GM21360 (cell line): ENCODE measurements at regions not wholly inside any gene's neighbourhood (a gene's known extent, or its start where the extent isn't known, plus 50 kb on each side); places are given as distances from the start of the nearest gene placed in this dataset.
"Not testable (repeated sequence)": the region's sequence is repeated elsewhere in the genome, so short reads cannot be mapped to it uniquely, and the experiment has no call there.

Experiments used
- ATAC-seq: cut with Tn5 transposase; IDR thresholded peaks from one replicate; pipeline ENCODE4 v1.9.1; 2021; ENCODE audit warnings: mild to moderate bottlenecking, moderate library complexity; ENCODE audit not compliant: unreplicated experiment

DNA sequence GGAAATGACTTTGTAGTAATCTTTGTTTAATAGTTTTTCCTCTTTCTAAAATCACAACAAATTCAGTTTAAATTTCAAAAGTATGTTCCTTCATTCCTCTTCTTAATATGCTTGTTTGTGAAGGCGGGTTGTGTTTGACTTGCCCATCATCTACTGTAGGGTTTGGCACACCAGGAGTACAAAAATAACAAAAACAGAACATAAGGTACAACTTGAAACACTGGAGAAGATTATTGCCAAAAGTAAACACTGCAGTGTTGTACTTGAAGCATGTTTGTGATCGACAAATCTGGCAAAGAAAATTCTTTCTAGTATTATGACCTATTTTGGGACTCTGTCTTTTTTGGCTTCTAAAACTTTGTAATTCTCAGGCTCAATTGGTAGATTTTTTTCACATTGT, 518.6 kb downstream of the SLITRK5 start:
- no peak for ATAC-seq

DNA sequence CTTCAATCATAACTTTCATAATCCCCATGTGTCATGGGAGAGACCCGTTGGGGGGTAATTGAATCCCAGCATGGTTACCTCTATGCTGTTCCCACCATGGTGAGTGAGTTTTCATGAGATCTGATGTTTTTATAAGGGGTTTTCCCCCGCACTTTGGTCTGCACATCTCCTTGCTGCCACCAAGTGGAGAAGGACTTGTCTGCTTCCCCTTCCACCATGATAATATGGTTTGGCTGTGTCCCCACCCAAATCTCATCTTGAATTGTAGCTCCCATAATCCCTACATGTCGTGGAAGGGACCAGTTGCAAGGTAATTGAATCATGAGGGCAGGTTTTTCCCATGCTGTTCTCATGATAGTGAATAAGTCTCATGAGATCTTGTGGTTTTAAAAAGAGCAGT, 524.9 kb downstream of the SLITRK5 start:
- no peak for ATAC-seq

DNA sequence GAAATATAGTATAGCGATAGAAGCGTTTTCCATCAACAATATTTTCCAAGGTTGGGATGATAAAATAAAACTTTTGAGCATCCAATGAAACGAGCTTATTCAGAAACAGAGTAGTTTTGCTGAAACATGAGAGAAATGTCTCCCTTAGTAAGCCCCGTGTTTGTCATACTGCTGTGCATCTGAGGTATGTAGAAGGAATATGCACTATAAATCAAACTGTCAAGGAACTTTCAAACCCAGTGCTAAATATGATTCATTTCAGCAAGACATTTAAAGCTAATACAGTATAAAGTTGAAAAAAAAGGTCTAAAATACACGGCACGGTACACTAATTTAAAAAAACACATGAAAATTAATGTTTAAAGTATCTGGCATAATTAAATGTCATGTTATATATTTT, 546.2 kb downstream of the SLITRK5 start:
- no peak for ATAC-seq

DNA sequence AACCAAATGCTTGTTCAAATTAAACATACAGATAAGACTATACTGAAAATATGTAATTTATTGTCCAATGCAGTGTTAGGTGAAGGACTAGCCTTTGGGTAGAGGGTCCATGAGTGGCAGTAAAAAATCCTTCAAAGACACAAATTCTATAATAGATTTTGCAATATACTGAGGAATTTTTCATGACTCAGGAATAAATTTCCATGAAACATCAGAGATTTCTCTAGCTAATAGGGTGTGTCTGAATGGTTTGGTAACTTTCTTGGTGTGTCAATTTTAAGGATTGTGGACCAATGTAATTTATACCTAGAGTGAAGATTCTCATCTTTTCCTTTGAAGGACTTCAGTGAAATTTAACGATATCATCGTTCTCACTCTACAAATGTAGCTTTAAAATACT, 546.7 kb downstream of the SLITRK5 start:
- ATAC-seq: no peak

DNA sequence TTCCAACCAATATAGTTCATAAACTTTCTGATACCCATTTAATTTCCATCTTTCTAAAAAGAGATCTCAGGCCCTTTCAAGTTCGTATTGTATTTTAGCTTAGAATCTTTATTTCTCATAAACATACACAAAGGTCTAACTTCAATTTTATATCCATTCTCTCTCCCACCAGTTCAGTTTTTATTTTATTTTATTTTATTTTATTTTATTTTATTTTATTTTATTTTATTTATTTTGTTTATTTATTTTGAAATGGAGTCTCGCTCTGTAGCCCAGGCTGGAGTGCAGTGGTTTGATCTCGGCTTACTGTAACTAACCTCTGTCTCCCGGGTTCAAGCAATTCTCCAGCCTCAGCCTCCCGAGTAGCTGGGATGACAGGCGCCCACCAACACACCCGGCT, 552.8 kb downstream of the SLITRK5 start:
- ATAC-seq: no peak

DNA sequence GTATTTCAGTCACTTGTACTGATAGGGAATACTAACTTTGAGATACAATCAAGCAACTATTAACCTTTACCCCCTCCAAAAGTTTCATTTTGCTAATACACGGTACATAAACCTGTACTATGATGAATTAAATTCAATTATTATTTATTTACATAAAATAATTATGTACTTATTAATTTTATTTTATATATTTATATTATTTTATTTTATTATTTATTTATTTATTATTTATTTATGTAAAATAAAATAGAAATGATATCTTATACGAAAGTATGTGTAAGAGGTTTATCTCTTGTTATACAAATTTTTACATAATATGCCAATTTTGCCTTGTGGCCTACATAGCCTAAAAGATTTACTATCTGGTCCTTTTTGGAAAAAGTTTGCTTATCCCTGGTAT, 564.3 kb downstream of the SLITRK5 start:
- ATAC-seq: no peak

DNA sequence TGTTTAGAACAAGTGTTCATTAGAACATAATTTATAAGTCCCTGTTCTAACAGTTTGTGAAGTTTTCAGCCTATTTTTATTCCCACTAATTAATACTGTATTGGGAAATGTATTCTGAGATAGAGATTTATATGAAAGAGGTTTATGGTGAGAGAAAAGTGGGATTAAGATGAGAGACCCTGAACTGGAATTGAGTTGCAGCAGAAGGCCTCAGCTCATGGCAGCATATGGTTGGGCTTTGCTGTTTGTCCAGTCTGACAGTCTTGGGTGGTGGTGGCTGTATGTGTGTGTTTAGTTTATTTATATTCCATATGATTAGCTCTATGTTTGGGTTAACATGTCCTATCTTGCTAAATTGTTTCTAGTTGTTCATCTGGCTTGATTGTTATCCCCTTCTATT, 575.1 kb downstream of the SLITRK5 start:
- ATAC-seq: no peak

DNA sequence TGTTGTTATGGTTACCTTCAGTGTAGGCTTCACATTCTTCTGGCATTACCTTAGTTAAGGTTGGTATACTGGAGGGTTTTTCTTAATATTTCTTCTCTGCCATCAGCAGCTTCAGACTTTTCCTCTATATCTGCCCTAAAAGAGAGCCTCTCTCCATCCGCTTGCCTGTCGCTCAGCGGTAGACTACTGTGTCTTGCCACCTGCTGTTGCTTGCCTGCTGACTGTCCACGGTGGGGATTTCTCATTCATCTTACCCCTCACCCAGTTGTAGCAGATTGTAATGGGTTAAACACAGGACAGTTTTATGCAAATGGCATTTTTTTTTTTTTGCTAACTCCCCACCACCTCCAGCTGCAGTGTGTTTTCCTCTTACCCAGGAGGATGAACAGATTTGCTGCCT, 577.2 kb downstream of the SLITRK5 start:
- no peak for ATAC-seq

DNA sequence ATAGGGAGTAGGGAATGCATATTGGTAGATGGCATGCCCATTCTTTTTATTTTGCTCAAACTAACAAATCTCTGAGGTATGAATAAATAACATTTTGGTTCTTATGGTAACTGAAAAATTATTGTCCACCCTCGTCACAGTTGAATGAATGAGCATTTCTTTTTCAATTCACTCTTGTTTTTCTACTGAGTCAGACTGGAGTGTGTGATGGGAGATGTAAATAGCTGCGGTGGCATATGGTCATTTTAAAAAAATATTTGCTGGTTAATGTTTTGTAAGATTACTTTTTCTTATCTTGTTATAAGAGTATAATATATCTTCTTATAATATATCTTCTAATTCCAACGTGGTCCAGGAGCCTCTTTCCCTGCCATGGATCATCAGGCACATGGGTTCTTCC, 586.5 kb downstream of the SLITRK5 start:
- no peak for ATAC-seq

DNA sequence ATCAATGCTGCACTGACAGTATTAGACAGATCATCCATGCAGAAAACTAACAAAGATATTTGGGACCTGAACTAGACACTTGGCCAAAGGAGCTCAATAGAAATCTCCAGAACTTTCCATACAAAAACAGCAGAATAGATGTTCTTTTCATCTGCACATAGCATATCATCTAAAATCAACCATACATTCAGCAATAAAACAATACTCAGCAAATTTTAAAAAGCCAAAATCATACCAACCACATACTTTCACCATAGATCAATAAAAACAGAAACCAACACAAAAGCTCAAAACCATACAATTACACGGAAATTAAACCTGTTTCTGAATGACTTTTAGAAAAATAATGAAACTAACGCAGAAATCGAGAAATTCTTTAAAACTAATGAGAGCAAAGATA, 592.6 kb downstream of the SLITRK5 start:
- ATAC-seq: no peak

DNA sequence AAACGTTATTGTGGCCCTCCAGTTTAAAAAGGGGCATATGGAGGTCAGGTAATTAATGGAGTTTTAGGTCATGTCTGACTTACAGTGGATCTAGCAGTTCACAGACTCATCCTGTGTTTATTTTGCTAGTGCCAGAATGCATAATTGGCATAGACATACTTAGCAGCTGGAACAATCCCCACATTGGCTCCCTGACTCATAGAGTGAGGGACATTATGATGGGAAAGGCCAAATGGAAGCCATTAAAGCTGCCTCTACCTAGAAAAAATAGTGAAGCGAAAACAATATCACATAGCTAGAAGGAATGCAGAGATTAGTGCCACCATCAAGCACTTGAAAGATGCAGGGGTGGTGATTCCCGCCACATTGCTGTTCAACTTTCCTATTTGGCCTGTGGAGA, 610.7 kb downstream of the SLITRK5 start:
- no peak for ATAC-seq

DNA sequence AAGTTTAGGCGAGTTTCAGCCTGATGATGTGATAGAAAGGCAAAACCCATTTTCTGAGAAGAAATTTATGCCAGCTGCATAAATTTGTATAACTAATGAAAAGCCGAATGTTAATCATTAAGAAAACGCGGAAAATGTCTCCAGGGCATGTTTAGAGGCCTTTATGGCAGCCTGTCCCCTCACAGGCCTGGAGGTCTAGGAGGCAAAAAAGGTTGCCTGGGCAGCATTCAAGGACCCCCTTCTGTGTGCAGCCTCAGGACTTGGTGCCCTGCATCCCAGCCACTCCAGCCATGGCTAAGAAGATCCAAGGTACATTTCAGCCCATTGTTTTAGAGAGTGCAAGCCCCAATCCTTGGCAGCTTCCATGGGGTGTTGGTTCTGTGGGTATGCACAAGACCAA, 614.2 kb downstream of the SLITRK5 start:
- no peak for ATAC-seq

DNA sequence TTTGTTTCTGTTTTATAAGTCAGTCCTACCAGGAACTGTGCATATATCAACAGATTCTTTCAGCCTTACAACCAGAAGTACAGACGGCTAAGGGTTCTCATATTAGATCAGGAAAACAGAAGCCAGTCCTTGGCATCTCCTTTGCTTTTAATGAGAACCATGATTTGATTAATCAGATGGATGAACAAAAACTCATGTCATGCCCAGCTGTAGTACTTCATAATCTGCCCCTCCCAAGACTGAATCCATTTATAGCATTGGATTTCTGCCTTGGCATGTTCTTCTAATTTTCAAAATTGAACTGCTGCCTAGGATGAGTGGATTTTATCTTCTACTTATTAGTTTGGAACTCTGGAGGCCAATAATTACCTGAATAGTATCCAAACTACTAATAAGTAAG, 617.2 kb downstream of the SLITRK5 start:
- no peak for ATAC-seq

DNA sequence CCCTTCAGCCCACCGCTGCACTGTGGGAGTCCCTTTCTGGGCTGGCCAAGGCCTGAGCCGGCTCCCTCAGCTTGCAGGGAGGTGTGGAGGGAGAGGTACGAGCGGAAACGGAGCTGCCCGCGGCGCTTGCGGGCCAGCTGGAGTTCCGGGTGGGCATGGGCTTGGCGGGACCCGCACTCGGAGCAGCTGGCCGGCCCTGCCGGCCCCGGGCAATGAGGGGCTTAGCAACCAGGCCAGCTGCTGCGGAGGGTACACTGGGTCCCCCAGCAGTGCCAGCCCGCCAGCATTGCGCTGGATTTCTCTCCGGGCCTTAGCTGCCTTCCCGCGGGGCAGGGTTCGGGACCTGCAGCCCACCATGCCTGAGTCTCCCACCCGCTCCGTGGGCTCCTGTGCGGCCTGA, 620.6 kb downstream of the SLITRK5 start:
- ATAC-seq: not testable (repeated sequence)

DNA sequence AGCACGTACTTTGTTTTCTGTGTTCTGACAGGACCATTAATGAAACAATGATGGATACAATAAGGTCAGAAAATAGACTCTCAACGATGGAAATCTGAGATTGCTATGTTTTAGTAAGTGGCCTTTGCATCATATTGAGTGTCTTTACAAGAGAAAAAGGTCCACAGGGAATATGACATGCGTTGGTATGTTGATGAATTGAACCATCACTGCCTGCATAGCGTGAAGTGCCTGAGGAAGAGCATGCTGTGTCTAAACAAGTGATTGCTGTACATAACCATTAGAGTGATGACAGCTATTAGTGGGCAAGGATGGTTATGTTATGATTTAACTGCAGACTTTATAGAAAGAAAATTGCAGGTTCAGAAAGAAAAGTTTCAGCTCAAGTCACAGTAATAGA, 623.2 kb downstream of the SLITRK5 start:
- no peak for ATAC-seq

DNA sequence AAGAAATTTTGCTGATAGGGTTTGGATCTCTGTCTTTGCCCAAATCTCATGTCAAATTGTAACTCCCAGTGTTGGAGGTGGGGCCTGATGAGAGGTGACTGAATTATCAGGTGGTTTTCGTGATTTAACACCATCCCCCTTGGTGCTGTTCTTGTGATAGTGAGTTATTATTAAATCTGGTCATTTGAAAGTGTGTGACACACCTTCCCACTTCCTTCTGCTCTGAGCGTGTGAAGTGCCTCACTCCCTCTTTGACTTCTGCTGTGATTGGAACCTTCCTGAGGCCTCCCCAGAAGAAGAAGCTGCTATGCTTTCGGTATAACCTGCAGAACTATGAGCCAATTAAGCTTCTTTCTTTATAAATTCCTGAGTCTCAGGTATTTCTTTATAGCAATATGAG, 632.0 kb downstream of the SLITRK5 start:
- no peak for ATAC-seq

DNA sequence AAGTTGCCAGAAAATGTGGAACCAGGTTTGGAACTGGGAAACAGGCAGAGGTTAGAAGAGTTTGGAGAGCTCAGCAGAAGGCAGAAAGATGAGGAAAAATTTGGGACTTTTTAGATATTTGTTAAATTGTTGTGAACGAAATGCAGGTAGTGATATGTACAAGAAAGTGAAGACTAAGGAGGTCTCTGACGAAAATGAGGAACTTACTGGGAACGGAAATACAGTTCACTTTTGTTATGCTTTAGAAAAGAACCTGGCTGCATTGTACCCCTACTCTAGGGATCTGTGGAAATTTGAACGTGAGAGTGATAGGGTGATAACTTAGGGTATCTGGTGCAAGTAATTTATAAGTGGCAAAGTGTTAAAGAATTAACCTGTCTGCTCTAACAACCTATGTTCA, 632.4 kb downstream of the SLITRK5 start:
- no peak for ATAC-seq

DNA sequence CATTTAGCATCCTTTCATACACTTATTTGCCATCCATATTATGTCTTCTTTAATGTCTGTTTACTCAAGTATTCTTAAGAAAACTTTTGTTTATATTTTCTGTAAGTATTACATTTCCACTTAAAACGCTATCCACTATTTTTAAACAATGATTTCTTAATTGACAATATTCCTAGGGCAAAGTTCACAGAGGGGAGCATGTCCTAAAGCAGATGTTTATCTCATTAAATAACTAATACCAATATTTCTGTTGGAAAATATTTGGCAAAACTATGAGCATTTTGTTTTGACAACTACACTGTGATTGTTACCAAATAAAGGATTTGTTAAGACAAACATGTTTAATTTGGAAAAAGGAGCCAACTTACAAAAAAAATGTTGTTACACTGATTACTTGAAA, 643.3 kb downstream of the SLITRK5 start:
- no peak for ATAC-seq

DNA sequence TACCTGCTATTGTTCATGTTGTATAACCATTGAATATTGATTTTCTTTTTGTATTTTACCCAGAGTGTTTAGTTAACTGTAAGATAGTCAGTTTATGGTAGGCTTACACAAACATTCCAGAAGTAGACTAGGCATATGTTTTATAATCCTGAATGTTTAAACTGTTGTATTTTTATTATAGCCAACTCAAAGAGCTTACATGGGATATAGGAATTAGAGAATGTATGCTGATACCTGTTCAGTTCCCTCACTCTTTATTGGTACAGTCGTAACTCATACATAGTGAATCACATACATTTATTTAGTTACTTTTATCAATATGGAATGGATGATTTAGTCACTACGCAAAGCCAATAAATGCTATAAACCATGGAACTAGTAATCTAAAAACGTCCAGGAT, 657.9 kb downstream of the SLITRK5 start:
- ATAC-seq: no peak

DNA sequence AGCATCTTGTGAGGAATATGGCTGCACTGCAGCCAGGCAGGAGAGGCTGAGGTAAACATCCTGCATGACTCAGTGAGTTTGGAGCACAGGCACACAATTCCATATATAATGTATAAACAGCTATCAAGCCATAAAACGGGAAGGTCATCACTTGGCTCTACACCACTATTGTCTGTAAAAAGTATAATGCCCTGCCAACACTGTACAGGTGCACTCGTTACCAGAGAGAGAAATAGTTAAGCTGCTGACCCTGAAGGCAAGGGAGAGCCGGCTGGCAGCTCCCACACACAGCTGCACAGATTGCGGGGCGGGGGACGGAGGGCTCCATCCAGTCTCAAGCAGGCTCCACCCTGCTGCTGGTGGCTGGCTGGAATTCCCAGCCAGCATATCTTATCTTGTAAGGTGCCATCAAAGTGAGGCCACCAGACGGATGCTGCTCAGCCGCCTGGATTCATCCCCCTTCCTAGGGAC, 668.1 kb downstream of the SLITRK5 start:
- no peak for ATAC-seq

DNA sequence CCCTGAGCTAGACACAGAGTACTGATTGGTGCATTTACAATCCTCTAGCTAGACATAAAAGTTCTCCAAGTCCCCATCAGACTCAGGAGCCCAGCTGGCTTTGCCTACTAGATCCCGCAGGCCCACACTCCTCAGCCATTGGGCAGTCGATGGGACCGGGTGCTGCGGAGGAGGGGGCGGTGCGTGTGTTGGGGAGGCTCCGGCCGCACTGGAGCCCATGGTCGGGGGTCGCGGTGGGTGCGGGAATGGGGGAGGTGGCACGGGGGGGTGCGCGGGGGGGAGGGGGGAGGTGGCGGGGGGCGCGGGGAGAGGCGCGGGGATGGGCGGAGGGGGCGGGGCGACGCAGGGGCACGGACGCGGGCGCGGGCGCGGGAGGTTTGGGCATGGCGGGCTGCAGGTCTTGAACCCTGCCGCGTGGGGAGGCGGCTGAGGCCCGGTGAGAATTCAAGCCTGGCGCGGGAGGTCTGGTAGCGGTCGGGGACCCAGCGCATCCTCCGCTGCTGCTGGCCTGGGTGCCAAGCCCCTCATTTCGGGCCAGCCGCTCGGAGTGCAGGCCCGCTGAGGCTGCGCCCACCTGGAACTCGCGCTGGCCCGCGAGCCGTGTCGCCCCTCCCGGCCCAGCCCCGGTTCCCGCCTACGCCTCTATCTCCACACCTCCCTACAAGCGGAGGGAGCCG, 674.1 kb downstream of the SLITRK5 start:
- no peak for ATAC-seq

DNA sequence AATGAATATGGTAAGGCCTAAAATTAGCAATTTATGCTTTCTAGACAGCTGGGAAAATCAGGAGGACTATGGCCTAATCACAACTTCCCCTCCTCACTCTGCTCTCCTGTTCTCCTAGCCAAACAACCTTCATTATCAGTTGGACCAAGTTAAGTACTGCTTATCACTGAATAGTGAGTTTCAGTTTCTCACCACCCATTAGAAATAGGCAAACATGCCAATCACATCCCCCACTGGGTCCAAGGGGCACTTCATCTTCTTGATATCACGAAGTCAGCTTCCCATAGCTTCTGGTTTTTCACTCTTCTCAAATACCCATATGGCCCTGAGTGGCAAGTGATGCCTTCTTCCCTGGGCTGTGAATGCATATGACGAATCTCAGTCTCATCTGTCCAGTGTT, 689.6 kb downstream of the SLITRK5 start:
- ATAC-seq: no peak

DNA sequence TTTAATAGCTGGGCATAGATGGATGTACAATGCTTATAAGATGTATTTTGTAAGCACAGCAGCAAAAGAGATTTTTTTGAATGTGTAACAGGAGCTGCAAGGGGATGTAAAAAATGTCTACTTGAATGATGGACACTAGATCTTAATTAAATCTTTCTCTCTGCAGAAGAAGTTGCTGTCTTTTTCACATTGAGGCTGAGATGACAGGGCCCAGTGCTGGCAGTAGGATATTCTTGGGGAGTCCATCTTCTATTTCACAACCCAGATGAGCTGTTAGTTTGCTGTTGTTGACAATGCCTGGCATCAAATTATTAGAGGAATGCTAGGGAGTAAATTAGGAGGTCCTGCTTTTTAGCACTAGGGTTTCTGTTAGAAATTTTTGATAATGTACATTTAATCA, 698.7 kb downstream of the SLITRK5 start:
- no peak for ATAC-seq
